ENCODE measurements at regions not wholly inside any gene's neighbourhood (a gene's known extent, or its start where the extent isn't known, plus 50 kb on each side); places are given as distances from the start of the nearest gene placed in this dataset.
"Not testable (repeated sequence)": the region's sequence is repeated elsewhere in the genome, so short reads cannot be mapped to it uniquely, and the experiment has no call there.

GRCh38 chr4:72933029-72933428 lies 136.5 kb downstream of the COX18 start:
- TF ChIP-seq CTCF (conservative IDR thresholded peaks at IDR 0.05; ENCODE audit: low read depth) = no peak
- ChIA-PET POLR2A (ENCODE audit: low non-redundant PET) (no interaction called here), CTCF (no interaction called here)
- no peak overlapping the region for H3K27ac ChIP-seq
- DNase-seq (ENCODE audit: low spot score) = no peak

GRCh38 chr4:72931346-72931745 lies 138.2 kb downstream of the COX18 start:
- no peak for TF ChIP-seq CTCF (conservative IDR thresholded peaks at IDR 0.05; ENCODE audit: low read depth)
- POLR2A ChIA-PET (ENCODE audit: low non-redundant PET) = no interaction called here
- CTCF ChIA-PET = no interaction called here
- DNase-seq (ENCODE audit: low spot score) = no peak
- H3K27ac ChIP-seq = no peak overlapping the region

- H3K27ac ChIP-seq; POLR2A ChIA-PET (ENCODE audit: low non-redundant PET): not testable (repeated sequence)
Observed at GRCh38 chr4:72929596-72930274, 139.8 kb downstream of the COX18 start.

GRCh38 chr4:72924814-72925213 lies 144.7 kb downstream of the COX18 start:
- POLR2A ChIA-PET (ENCODE audit: low non-redundant PET) = no interaction called here

More at GRCh38 chr4:72929596-72930274, 139.8 kb downstream of the COX18 start:
- CTCF ChIA-PET; DNase-seq (ENCODE audit: low spot score): not testable (repeated sequence)

GRCh38 chr4:72919937-72920336 lies 149.6 kb downstream of the COX18 start:
- H3K27ac ChIP-seq = no peak overlapping the region
- POLR2A ChIA-PET (ENCODE audit: low non-redundant PET) = no interaction called here
- TF ChIP-seq CTCF (conservative IDR thresholded peaks at IDR 0.05; ENCODE audit: low read depth) = no peak
- no peak for DNase-seq (ENCODE audit: low spot score)
- CTCF ChIA-PET = no interaction called here

More at GRCh38 chr4:72924814-72925213, 144.7 kb downstream of the COX18 start:
- H3K27ac ChIP-seq = no peak overlapping the region
- no peak for DNase-seq (ENCODE audit: low spot score)
- CTCF ChIA-PET = no interaction called here
- TF ChIP-seq CTCF (conservative IDR thresholded peaks at IDR 0.05; ENCODE audit: low read depth) = no peak

- DNase-seq (ENCODE audit: low spot score) = no peak
- TF ChIP-seq CTCF (conservative IDR thresholded peaks at IDR 0.05; ENCODE audit: low read depth) = no peak
- ChIA-PET CTCF (interaction anchor here (0.6 kb wide), 1 partner anchor 29 kb away, joined by 3 read pairs; no protein-coding TSS in a partner anchor), POLR2A (ENCODE audit: low non-redundant PET) (no interaction called here)
- H3K27ac ChIP-seq = no peak overlapping the region
Observed at GRCh38 chr4:72919464-72919863, 150.1 kb downstream of the COX18 start.

- no peak for TF ChIP-seq CTCF (conservative IDR thresholded peaks at IDR 0.05; ENCODE audit: low read depth)
- CTCF ChIA-PET = no interaction called here
- no peak for DNase-seq (ENCODE audit: low spot score)
- no peak overlapping the region for H3K27ac ChIP-seq
- POLR2A ChIA-PET (ENCODE audit: low non-redundant PET) = no interaction called here
Observed at GRCh38 chr4:72918362-72918761, 151.2 kb downstream of the COX18 start.

All from RWPE1 (cell line).